ENCODE measurements at regions not wholly inside any gene's neighbourhood (a gene's known extent, or its start where the extent isn't known, plus 50 kb on each side); places are given as distances from the start of the nearest gene placed in this dataset.

- Histone ChIP-seq H3K36me3 (ENCODE audit: control insufficient read depth, insufficient read depth, low read length) (no peaks in the 10 kb centered on the region), H3K4me3 (ENCODE audit: low read depth, low read length) (no peak overlapping the region), H3K27me3 (ENCODE audit: control insufficient read depth, insufficient read depth, low read length) (no peaks in the 10 kb centered on the region)
- peak; percentile 39 for TF ChIP-seq CTCF (IDR thresholded peaks at IDR 0.05; ENCODE audit: insufficient read depth, low read length, poor library complexity, severe bottlenecking)
- DNase-seq (ENCODE audit: low read depth), result peak; percentile 7
These were observed 948.7 kb downstream of the KCNJ2 start for GRCh38 chr17:71118039-71118438.

DNA sequence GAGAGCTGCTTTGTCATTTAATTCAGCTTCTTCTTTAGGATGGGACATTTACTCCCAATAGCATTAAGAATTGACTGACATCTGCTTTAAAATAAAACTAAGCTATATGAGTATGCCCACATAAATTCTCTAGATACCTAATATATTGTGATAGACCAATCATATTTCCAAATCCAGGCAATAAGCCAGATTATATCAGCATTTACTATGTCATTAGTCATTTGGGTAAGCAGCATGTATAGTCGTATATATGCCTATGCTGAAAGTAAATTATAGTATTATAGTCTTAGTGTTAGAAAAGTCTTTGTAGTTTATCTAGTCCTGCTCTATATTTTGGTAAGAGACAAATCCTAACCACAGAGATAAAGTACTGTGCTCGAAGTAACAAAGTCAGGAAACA, 958.1 kb downstream of the KCNJ2 start:
- Histone ChIP-seq H3K36me3 (ENCODE audit: control insufficient read depth, insufficient read depth, low read length) (no peaks in the 10 kb centered on the region), H3K27me3 (ENCODE audit: control insufficient read depth, insufficient read depth, low read length) (no peaks in the 10 kb centered on the region), H3K4me3 (ENCODE audit: low read depth, low read length) (no peak overlapping the region)
- DNase-seq (ENCODE audit: low read depth), result no peak
- TF ChIP-seq CTCF (IDR thresholded peaks at IDR 0.05; ENCODE audit: insufficient read depth, low read length, poor library complexity, severe bottlenecking), result no peak

- TF ChIP-seq CTCF (IDR thresholded peaks at IDR 0.05; ENCODE audit: insufficient read depth, low read length, poor library complexity, severe bottlenecking), result no peak
- no peak for DNase-seq (ENCODE audit: low read depth)
- H3K4me3 ChIP-seq (ENCODE audit: low read depth, low read length), result no peak overlapping the region
- no peaks in the 10 kb centered on the region for H3K36me3 ChIP-seq (ENCODE audit: control insufficient read depth, insufficient read depth, low read length)
- H3K27me3 ChIP-seq (ENCODE audit: control insufficient read depth, insufficient read depth, low read length), result no peaks in the 10 kb centered on the region
These were observed 973.0 kb downstream of the KCNJ2 start for GRCh38 chr17:71142333-71142732.

GRCh38 chr17:71145486-71145885, 975.3 kb upstream of the SOX9 start:
- no peak for DNase-seq (ENCODE audit: low read depth)
- Histone ChIP-seq H3K4me3 (ENCODE audit: low read depth, low read length) (no peak overlapping the region), H3K27me3 (ENCODE audit: control insufficient read depth, insufficient read depth, low read length) (no peaks in the 10 kb centered on the region), H3K36me3 (ENCODE audit: control insufficient read depth, insufficient read depth, low read length) (no peaks in the 10 kb centered on the region)
- TF ChIP-seq CTCF (IDR thresholded peaks at IDR 0.05; ENCODE audit: insufficient read depth, low read length, poor library complexity, severe bottlenecking), result no peak

DNA sequence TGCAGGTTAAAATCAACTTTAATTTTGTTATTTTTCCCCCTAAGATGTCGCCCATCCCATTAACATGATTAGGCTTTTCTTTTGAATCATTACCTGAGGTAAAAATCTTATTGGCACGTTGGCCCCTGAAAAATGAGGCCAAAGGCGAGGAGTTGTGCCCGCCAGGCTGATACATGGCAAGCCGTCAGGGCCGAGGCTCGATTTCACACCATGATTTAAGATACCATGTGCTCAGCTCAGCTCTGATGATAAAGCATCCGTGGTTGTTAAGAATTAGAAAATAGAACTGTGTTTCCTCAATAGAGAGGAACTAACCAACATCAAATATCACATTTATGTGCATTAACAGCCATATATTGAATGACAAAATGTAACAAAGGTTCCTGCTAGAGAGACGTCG, 972.9 kb upstream of the SOX9 start:
- TF ChIP-seq CTCF (IDR thresholded peaks at IDR 0.05; ENCODE audit: insufficient read depth, low read length, poor library complexity, severe bottlenecking), result no peak
- Histone ChIP-seq H3K27me3 (ENCODE audit: control insufficient read depth, insufficient read depth, low read length) (no peaks in the 10 kb centered on the region), H3K36me3 (ENCODE audit: control insufficient read depth, insufficient read depth, low read length) (no peaks in the 10 kb centered on the region), H3K4me3 (ENCODE audit: low read depth, low read length) (no peak overlapping the region)
- no peak for DNase-seq (ENCODE audit: low read depth)

DNA sequence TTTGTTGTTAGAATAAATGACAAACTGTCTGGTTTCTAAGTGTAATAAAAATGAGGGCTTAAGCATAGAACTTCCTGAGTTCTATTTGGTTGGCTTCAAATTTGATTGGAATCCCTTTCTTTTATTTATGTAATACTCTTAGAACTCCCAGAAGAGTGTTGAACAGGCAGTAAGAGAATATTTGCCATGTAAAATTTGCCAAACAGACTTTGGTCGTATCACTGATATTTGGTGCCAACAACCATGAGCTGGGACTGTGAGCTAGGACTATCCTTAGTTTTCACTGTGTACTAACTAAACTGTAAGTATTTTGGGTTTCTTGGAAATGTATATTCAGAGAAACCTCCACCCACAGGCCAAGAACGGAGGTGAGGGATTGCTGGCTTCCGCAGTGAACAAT, 971.2 kb upstream of the SOX9 start:
- no peak for DNase-seq (ENCODE audit: low read depth)
- no peak for TF ChIP-seq CTCF (IDR thresholded peaks at IDR 0.05; ENCODE audit: insufficient read depth, low read length, poor library complexity, severe bottlenecking)
- Histone ChIP-seq H3K4me3 (ENCODE audit: low read depth, low read length) (no peak overlapping the region), H3K36me3 (ENCODE audit: control insufficient read depth, insufficient read depth, low read length) (no peaks in the 10 kb centered on the region), H3K27me3 (ENCODE audit: control insufficient read depth, insufficient read depth, low read length) (no peaks in the 10 kb centered on the region)
